ENCODE measurements at regions not wholly inside any gene's neighbourhood (a gene's known extent, or its start where the extent isn't known, plus 50 kb on each side); places are given as distances from the start of the nearest gene placed in this dataset.
A peak's percentile ranks its signal among the peaks of the same experiment; 100 is the strongest.

GRCh38 chr20:22268675-22269074 is 315.7 kb downstream of the FOXA2 start:
- DNase-seq (no peak), ATAC-seq (ENCODE audit: low FRiP score in 2 of 2) (no peak)
- H3K36me3 ChIP-seq: no peaks in the 10 kb centered on the region
- WGBS, 2 donors: 94 to 97% methylated on average over 2 of the region's 2 CpGs
- TF ChIP-seq CTCF (IDR thresholded peaks at IDR 0.05) (no peak), POLR2A (IDR thresholded peaks at IDR 0.05) (no peak), POLR2AphosphoS5 (IDR thresholded peaks at IDR 0.05) (no peak), EP300 (IDR thresholded peaks at IDR 0.05) (no peak)
- H3K27me3 ChIP-seq: no peaks in the 10 kb centered on the region
- H3K27ac ChIP-seq: no peak overlapping the region
- H3K9me3 ChIP-seq: no peaks in the 10 kb centered on the region
- H3K4me3 ChIP-seq: no peak overlapping the region
- H3K4me1 ChIP-seq: no peaks in the 10 kb centered on the region

- no peak for DNase-seq
- Histone ChIP-seq H3K9me3 (no peaks in the 10 kb centered on the region), H3K36me3 (no peaks in the 10 kb centered on the region), H3K27ac (no peak overlapping the region), H3K27me3 (no peaks in the 10 kb centered on the region), H3K4me1 (no peaks in the 10 kb centered on the region), H3K4me3 (no peak overlapping the region)
- no peak for ATAC-seq (ENCODE audit: low FRiP score in 2 of 2)
- TF ChIP-seq CTCF (IDR thresholded peaks at IDR 0.05) (no peak), EP300 (IDR thresholded peaks at IDR 0.05) (no peak), POLR2AphosphoS5 (IDR thresholded peaks at IDR 0.05) (no peak), POLR2A (IDR thresholded peaks at IDR 0.05) (no peak)
- WGBS, 2 donors: 77 to 78% methylated on average over 4 of the region's 4 CpGs
These were observed 319.5 kb downstream of the FOXA2 start for GRCh38 chr20:22264917-22265316.

- no peak for ATAC-seq (ENCODE audit: low FRiP score in 2 of 2)
- Histone ChIP-seq H3K4me3 (no peak overlapping the region), H3K4me1 (no peaks in the 10 kb centered on the region), H3K27ac (no peak overlapping the region), H3K36me3 (no peaks in the 10 kb centered on the region), H3K9me3 (no peaks in the 10 kb centered on the region), H3K27me3 (no peaks in the 10 kb centered on the region)
- WGBS, 2 donors: 47 to 53% methylated on average over 1 of the region's 1 CpG
- no peak for DNase-seq
- TF ChIP-seq POLR2A (IDR thresholded peaks at IDR 0.05) (no peak), POLR2AphosphoS5 (IDR thresholded peaks at IDR 0.05) (no peak), CTCF (IDR thresholded peaks at IDR 0.05) (no peak), EP300 (IDR thresholded peaks at IDR 0.05) (no peak)
These were observed 323.9 kb downstream of the FOXA2 start for GRCh38 chr20:22260506-22260905.

- no peaks in the 10 kb centered on the region for H3K27me3 ChIP-seq
- no peak for DNase-seq
- no peaks in the 10 kb centered on the region for H3K9me3 ChIP-seq
- no peaks in the 10 kb centered on the region for H3K4me1 ChIP-seq
- no peak overlapping the region for H3K4me3 ChIP-seq
- WGBS, 2 donors: 80 to 88% methylated on average over 6 of the region's 6 CpGs
- H3K36me3 ChIP-seq: no peaks in the 10 kb centered on the region
- no peak overlapping the region for H3K27ac ChIP-seq
- no peak for ATAC-seq (ENCODE audit: low FRiP score in 2 of 2)
- TF ChIP-seq POLR2AphosphoS5 (IDR thresholded peaks at IDR 0.05) (no peak), CTCF (IDR thresholded peaks at IDR 0.05) (no peak), POLR2A (IDR thresholded peaks at IDR 0.05) (no peak), EP300 (IDR thresholded peaks at IDR 0.05) (no peak)
These were observed 326.5 kb downstream of the FOXA2 start for GRCh38 chr20:22257912-22258311.

- Histone ChIP-seq H3K4me1 (no peaks in the 10 kb centered on the region), H3K27ac (no peak overlapping the region), H3K4me3 (no peak overlapping the region), H3K27me3 (no peaks in the 10 kb centered on the region), H3K36me3 (no peaks in the 10 kb centered on the region), H3K9me3 (no peaks in the 10 kb centered on the region)
- TF ChIP-seq POLR2AphosphoS5 (IDR thresholded peaks at IDR 0.05) (no peak), POLR2A (IDR thresholded peaks at IDR 0.05) (no peak), EP300 (IDR thresholded peaks at IDR 0.05) (no peak), CTCF (IDR thresholded peaks at IDR 0.05) (peak in 2 of 6 experiments; percentile 10 to 22)
- DNase-seq (no peak), ATAC-seq (ENCODE audit: low FRiP score in 2 of 2) (peak in 1 of 2 donors; percentile 45)
- WGBS, 2 donors: 34 to 36% methylated on average over 5 of the region's 5 CpGs
These were observed 336.2 kb downstream of the FOXA2 start for GRCh38 chr20:22248051-22248667.

Data from upper lobe of left lung (tissue), 6 donors.